ENCODE measurements at regions not wholly inside any gene's neighbourhood (a gene's known extent, or its start where the extent isn't known, plus 50 kb on each side); places are given as distances from the start of the nearest gene placed in this dataset.

DNA sequence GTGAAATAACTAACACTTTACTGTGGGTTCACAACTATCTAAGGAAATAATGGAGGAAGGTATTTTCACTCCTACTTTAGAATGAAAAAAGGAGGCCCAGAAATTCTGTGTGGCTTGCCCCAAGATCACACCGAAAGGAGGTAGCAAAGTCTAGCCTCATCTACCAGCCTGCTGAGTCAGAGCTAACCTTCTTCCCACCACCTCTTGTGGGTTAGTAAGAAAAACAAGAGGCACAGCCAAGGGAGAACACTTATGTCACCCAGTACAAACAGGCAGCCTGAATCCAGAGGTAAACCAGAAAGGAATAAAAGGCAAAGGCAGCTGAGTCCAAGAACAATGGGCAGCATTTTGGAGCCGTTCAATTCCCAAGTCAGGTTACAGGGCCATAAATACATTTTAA lies 91.9 kb upstream of the RASEF start (continued):
- TF ChIP-seq, protein P1, sequence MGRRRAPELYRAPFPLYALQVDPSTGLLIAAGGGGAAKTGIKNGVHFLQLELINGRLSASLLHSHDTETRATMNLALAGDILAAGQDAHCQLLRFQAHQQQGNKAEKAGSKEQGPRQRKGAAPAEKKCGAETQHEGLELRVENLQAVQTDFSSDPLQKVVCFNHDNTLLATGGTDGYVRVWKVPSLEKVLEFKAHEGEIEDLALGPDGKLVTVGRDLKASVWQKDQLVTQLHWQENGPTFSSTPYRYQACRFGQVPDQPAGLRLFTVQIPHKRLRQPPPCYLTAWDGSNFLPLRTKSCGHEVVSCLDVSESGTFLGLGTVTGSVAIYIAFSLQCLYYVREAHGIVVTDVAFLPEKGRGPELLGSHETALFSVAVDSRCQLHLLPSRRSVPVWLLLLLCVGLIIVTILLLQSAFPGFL (CRISPR knock-in tag; IDR thresholded peaks at IDR 0.05; ENCODE audit: borderline replicate concordance) = no peak
- TF ChIP-seq ZNF232 (CRISPR knock-in tag; IDR thresholded peaks at IDR 0.05) = no peak
- no peak for TF ChIP-seq ZBTB21 (CRISPR knock-in tag; IDR thresholded peaks at IDR 0.05; ENCODE audit: borderline replicate concordance)

DNA sequence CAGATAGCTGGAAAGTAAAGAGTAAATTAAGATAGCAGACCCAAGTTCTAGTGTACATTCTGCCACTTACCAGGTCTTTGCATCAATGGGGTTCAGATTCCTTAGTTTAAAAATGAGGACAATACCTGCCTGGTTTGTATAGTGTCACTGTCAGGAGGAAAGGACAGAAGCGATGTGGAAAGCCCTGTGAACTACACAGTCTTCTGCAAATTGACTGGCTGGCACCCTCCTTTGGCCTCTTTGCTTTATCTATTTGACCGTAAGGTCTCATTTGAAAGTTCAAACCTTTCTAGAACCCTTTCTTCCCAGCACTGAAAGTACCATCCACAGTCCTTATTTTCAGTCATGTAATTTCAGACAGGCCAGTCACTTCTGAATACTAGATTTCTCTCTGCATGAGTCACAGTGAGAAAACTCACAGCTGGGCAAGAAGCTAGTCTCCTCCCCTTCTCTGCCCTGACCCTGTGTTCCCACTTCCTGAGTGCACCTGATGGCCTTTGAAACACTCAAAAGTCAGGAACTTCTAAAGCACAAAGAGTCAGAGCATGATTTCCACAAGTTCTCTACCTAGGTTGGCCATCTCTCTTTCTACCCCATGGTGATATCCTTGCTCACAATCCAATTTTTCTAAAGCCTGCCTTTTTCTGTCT lies 91.3 kb upstream of the RASEF start:
- Mint-ChIP-seq H3K27me3 (ENCODE audit: low read depth) (no peaks in the 10 kb centered on the region; the same call in 1 of the 2 replicates), H3K27ac (no peak overlapping the region), H3K36me3 (no peaks in the 10 kb centered on the region), H3K9me3 (peaks cover 11% of the 10 kb centered on the region), H3K4me3 (no peak overlapping the region), H3K4me1 (no peaks in the 10 kb centered on the region)
- POLR2A ChIA-PET = no interaction called here
- CTCF ChIA-PET = no interaction called here
- ATAC-seq = no peak
- TF ChIP-seq TP53 (CRISPR knock-in tag; IDR thresholded peaks at IDR 0.05) (no peak), JAZF1 (CRISPR knock-in tag; IDR thresholded peaks at IDR 0.05) (no peak), MYBL2 (CRISPR knock-in tag; IDR thresholded peaks at IDR 0.05) (no peak), FOXK1 (CRISPR knock-in tag; IDR thresholded peaks at IDR 0.05) (no peak), ZNF281 (CRISPR knock-in tag; IDR thresholded peaks at IDR 0.05) (no peak), RORB (CRISPR knock-in tag; IDR thresholded peaks at IDR 0.05) (no peak)
- TF ChIP-seq, protein P2, sequence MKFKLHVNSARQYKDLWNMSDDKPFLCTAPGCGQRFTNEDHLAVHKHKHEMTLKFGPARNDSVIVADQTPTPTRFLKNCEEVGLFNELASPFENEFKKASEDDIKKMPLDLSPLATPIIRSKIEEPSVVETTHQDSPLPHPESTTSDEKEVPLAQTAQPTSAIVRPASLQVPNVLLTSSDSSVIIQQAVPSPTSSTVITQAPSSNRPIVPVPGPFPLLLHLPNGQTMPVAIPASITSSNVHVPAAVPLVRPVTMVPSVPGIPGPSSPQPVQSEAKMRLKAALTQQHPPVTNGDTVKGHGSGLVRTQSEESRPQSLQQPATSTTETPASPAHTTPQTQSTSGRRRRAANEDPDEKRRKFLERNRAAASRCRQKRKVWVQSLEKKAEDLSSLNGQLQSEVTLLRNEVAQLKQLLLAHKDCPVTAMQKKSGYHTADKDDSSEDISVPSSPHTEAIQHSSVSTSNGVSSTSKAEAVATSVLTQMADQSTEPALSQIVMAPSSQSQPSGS (CRISPR knock-in tag; IDR thresholded peaks at IDR 0.05; ENCODE audit: borderline replicate concordance, low read depth) = no peak
- DNase-seq (ENCODE audit: low spot score) = no peak

DNA sequence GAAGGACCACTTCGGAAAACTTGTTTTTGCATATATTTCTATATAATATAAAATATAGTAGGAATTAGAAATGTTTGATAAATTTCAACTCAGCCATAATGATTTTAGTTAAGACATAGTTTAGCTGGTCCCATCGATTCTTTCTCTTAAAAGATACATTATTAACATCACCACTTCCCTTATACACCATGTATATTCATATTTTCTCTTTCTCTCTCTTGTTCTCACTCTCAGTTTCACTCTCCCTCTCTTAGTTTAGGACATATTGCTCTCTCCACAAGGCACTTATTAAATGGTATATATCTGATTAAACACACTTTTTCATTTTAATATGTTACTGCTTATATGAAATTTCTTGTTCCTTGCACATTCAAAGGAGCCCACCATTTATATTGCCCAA lies 90.1 kb upstream of the RASEF start:
- H3K27me3 Mint-ChIP-seq (ENCODE audit: low read depth) = peaks cover 4% of the 10 kb centered on the region
- ATAC-seq = no peak
- H3K4me1 Mint-ChIP-seq = no peaks in the 10 kb centered on the region
- H3K27ac Mint-ChIP-seq = no peak overlapping the region
- H3K36me3 Mint-ChIP-seq = no peaks in the 10 kb centered on the region
- ChIA-PET CTCF (no interaction called here), POLR2A (no interaction called here)
- H3K9me3 Mint-ChIP-seq = peaks cover 23% of the 10 kb centered on the region
- no peak for DNase-seq (ENCODE audit: low spot score)
- no peak overlapping the region for H3K4me3 Mint-ChIP-seq
- no peak for TF ChIP-seq ZNF532 (CRISPR knock-in tag; IDR thresholded peaks at IDR 0.05; ENCODE audit: borderline replicate concordance)
- no peak for TF ChIP-seq GTF2I (CRISPR knock-in tag; conservative IDR thresholded peaks at IDR 0.05)
- TF ChIP-seq ZNF281 (CRISPR knock-in tag; IDR thresholded peaks at IDR 0.05) = no peak
- TF ChIP-seq ZNF396 (CRISPR knock-in tag; IDR thresholded peaks at IDR 0.05; ENCODE audit: borderline replicate concordance) = no peak
- TF ChIP-seq CREB1 (CRISPR knock-in tag; IDR thresholded peaks at IDR 0.05) = no peak
- no peak for TF ChIP-seq MYBL2 (CRISPR knock-in tag; IDR thresholded peaks at IDR 0.05)
- TF ChIP-seq TEAD4 (CRISPR knock-in tag; IDR thresholded peaks at IDR 0.05) = no peak
- no peak for TF ChIP-seq ZNF138 (CRISPR knock-in tag; conservative IDR thresholded peaks at IDR 0.05)
- no peak for TF ChIP-seq SOX15 (CRISPR knock-in tag; IDR thresholded peaks at IDR 0.05)
- TF ChIP-seq GABPB1 (CRISPR knock-in tag; IDR thresholded peaks at IDR 0.05) = no peak
- no peak for TF ChIP-seq ZNF232 (CRISPR knock-in tag; IDR thresholded peaks at IDR 0.05)
- no peak for TF ChIP-seq CREM (CRISPR knock-in tag; IDR thresholded peaks at IDR 0.05)

All from WTC11 (cell line).